AG09319 (cell line): ENCODE measurements at regions not wholly inside any gene's neighbourhood (a gene's known extent, or its start where the extent isn't known, plus 50 kb on each side); places are given as distances from the start of the nearest gene placed in this dataset.

Source experiments
- DNase-seq: peaks from one replicate; pipeline ENCODE4 v3.0.0-alpha.2; 2010; ENCODE audit warnings: low read depth; ENCODE audit errors: extremely low read depth
- CTCF ChIP-seq: IDR thresholded peaks from 2 replicates; pipeline ENCODE4 v1.5.1; 2011; ENCODE audit warnings: low read depth, mild to moderate bottlenecking, inconsistent platforms, low read length, moderate library complexity

GRCh38 chr2:65688141-65688886, 255.9 kb upstream of the SPRED2 start:
- TF ChIP-seq CTCF: no peak
- DNase-seq: no peak

GRCh38 chr2:65687614-65688013, 255.2 kb upstream of the SPRED2 start:
- DNase-seq: no peak
- no peak for TF ChIP-seq CTCF

- no peak for DNase-seq
- no peak for TF ChIP-seq CTCF
Observed at GRCh38 chr2:65686928-65687521, 254.6 kb upstream of the SPRED2 start.

- TF ChIP-seq CTCF: no peak
Observed at GRCh38 chr2:65681503-65681902, 249.1 kb upstream of the SPRED2 start.

GRCh38 chr2:65678779-65679391, 246.5 kb upstream of the SPRED2 start:
- no peak for TF ChIP-seq CTCF
- DNase-seq: no peak

More at GRCh38 chr2:65681503-65681902, 249.1 kb upstream of the SPRED2 start:
- DNase-seq: no peak

- no peak for TF ChIP-seq CTCF
- no peak for DNase-seq
Observed at GRCh38 chr2:65675350-65675749, 243.0 kb upstream of the SPRED2 start.

- DNase-seq: no peak
- TF ChIP-seq CTCF: no peak
Observed at GRCh38 chr2:65671670-65672242, 239.4 kb upstream of the SPRED2 start.
